ENCODE measurements at regions not wholly inside any gene's neighbourhood (a gene's known extent, or its start where the extent isn't known, plus 50 kb on each side); places are given as distances from the start of the nearest gene placed in this dataset.

DNA sequence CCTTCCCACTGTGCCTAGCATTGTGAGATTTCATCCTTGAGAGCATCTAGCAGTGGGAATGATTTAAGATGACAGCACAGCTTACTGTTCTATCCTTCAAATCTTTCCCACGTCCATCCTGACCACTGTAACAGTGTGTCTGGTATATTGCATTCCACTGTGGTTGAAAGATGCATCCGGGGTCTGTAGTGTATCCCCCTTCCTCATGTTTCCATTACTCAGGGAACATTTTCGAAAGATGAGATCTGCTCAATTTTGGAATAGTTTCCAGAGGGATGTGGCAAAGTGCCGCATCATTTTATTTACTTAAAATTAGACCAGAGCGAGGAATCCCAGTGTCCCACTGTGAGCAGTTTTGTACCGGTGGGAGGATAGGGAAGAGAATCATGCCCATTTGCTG lies 407.1 kb upstream of the PAPPA start:
- TF ChIP-seq EZH2phosphoT487 (IDR thresholded peaks at IDR 0.05; ENCODE audit: borderline replicate concordance): no peak
- TF ChIP-seq, protein P1, sequence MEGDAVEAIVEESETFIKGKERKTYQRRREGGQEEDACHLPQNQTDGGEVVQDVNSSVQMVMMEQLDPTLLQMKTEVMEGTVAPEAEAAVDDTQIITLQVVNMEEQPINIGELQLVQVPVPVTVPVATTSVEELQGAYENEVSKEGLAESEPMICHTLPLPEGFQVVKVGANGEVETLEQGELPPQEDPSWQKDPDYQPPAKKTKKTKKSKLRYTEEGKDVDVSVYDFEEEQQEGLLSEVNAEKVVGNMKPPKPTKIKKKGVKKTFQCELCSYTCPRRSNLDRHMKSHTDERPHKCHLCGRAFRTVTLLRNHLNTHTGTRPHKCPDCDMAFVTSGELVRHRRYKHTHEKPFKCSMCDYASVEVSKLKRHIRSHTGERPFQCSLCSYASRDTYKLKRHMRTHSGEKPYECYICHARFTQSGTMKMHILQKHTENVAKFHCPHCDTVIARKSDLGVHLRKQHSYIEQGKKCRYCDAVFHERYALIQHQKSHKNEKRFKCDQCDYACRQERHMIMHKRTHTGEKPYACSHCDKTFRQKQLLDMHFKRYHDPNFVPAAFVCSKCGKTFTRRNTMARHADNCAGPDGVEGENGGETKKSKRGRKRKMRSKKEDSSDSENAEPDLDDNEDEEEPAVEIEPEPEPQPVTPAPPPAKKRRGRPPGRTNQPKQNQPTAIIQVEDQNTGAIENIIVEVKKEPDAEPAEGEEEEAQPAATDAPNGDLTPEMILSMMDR (conservative IDR thresholded peaks at IDR 0.05; ENCODE audit: low read length): no peak
- no peaks in the 10 kb centered on the region for H3K9me3 ChIP-seq (ENCODE audit: insufficient read depth, low read depth, low read length)

DNA sequence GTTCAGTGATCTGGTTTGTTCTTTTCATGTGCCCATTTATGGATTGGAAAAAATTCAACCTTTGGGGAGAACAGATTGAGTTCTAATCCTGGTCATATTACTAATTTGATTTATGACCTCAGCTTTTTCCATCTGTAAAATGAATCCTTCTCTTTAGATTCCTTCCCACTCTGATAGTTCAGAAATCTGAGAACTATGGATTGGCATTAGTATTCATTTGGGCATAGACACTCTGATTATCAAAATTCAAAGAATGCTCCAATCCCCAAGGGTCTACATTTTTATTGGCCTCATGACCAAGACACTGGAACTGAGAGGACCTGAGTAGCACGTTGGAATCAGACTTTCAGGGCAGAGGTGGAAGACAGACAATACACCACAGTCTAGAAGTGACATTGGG lies 405.9 kb upstream of the PAPPA start:
- Histone ChIP-seq H3K9me2 (replicated peaks; ENCODE audit: low read depth, low read length) (no peaks in the 10 kb centered on the region), H3K9ac (ENCODE audit: low read depth, low read length, poor library complexity, severe bottlenecking) (no peak overlapping the region), H3K4me2 (ENCODE audit: low read depth, low read length, poor library complexity, severe bottlenecking) (no peak overlapping the region), H3K27me3 (ENCODE audit: insufficient read depth, low read length, poor library complexity, severe bottlenecking) (no peaks in the 10 kb centered on the region), H3K9me3 (ENCODE audit: insufficient read depth, low read depth, low read length) (no peaks in the 10 kb centered on the region), H3K4me3 (ENCODE audit: low read length, poor library complexity, severe bottlenecking) (no peak overlapping the region), H3K79me2 (ENCODE audit: insufficient read depth, low read length) (no peaks in the 10 kb centered on the region), H3F3A (ENCODE audit: low read depth) (no peaks in the 10 kb centered on the region), H3K36me3 (ENCODE audit: insufficient read depth, low read length) (no peaks in the 10 kb centered on the region), H3K4me1 (ENCODE audit: insufficient read depth, low read length, poor library complexity, severe bottlenecking) (no peaks in the 10 kb centered on the region), H4K20me1 (ENCODE audit: insufficient read depth, low read length, poor library complexity, severe bottlenecking) (no peaks in the 10 kb centered on the region), H2AFZ (ENCODE audit: low read length) (no peak overlapping the region)
- no peak for TF ChIP-seq EZH2phosphoT487 (IDR thresholded peaks at IDR 0.05; ENCODE audit: borderline replicate concordance)
- TF ChIP-seq, protein P1 (conservative IDR thresholded peaks at IDR 0.05; ENCODE audit: low read length): no peak

More for the DNA sequence above, 407.1 kb upstream of the PAPPA start:
- no peaks in the 10 kb centered on the region for H3K4me1 ChIP-seq (ENCODE audit: insufficient read depth, low read length, poor library complexity, severe bottlenecking)
- H3K36me3 ChIP-seq (ENCODE audit: insufficient read depth, low read length): no peaks in the 10 kb centered on the region
- H4K20me1 ChIP-seq (ENCODE audit: insufficient read depth, low read length, poor library complexity, severe bottlenecking): no peaks in the 10 kb centered on the region
- H3K27me3 ChIP-seq (ENCODE audit: insufficient read depth, low read length, poor library complexity, severe bottlenecking): no peaks in the 10 kb centered on the region
- H3K9ac ChIP-seq (ENCODE audit: low read depth, low read length, poor library complexity, severe bottlenecking): no peak overlapping the region
- H3K79me2 ChIP-seq (ENCODE audit: insufficient read depth, low read length): no peaks in the 10 kb centered on the region
- no peak overlapping the region for H3K4me3 ChIP-seq (ENCODE audit: low read length, poor library complexity, severe bottlenecking)
- no peak overlapping the region for H3K4me2 ChIP-seq (ENCODE audit: low read depth, low read length, poor library complexity, severe bottlenecking)
- H2AFZ ChIP-seq (ENCODE audit: low read length): no peak overlapping the region
- H3F3A ChIP-seq (ENCODE audit: low read depth): no peaks in the 10 kb centered on the region
- no peaks in the 10 kb centered on the region for H3K9me2 ChIP-seq (replicated peaks; ENCODE audit: low read depth, low read length)

- TF ChIP-seq EZH2phosphoT487 (IDR thresholded peaks at IDR 0.05; ENCODE audit: borderline replicate concordance): no peak
- Histone ChIP-seq H3F3A (ENCODE audit: low read depth) (no peaks in the 10 kb centered on the region), H3K4me3 (ENCODE audit: low read length, poor library complexity, severe bottlenecking) (no peak overlapping the region), H4K20me1 (ENCODE audit: insufficient read depth, low read length, poor library complexity, severe bottlenecking) (no peaks in the 10 kb centered on the region), H3K9ac (ENCODE audit: low read depth, low read length, poor library complexity, severe bottlenecking) (no peak overlapping the region), H2AFZ (ENCODE audit: low read length) (no peak overlapping the region), H3K79me2 (ENCODE audit: insufficient read depth, low read length) (no peaks in the 10 kb centered on the region), H3K9me2 (replicated peaks; ENCODE audit: low read depth, low read length) (no peaks in the 10 kb centered on the region), H3K4me1 (ENCODE audit: insufficient read depth, low read length, poor library complexity, severe bottlenecking) (no peaks in the 10 kb centered on the region), H3K9me3 (ENCODE audit: insufficient read depth, low read depth, low read length) (no peaks in the 10 kb centered on the region), H3K36me3 (ENCODE audit: insufficient read depth, low read length) (no peaks in the 10 kb centered on the region), H3K4me2 (ENCODE audit: low read depth, low read length, poor library complexity, severe bottlenecking) (no peak overlapping the region), H3K27me3 (ENCODE audit: insufficient read depth, low read length, poor library complexity, severe bottlenecking) (no peaks in the 10 kb centered on the region)
Observed at GRCh38 chr9:115756736-115757135, 396.9 kb upstream of the PAPPA start.

GRCh38 chr9:115757461-115757860 lies 396.1 kb upstream of the PAPPA start:
- Histone ChIP-seq H3F3A (ENCODE audit: low read depth) (no peaks in the 10 kb centered on the region), H3K9me2 (replicated peaks; ENCODE audit: low read depth, low read length) (no peaks in the 10 kb centered on the region), H3K4me1 (ENCODE audit: insufficient read depth, low read length, poor library complexity, severe bottlenecking) (no peaks in the 10 kb centered on the region), H3K9me3 (ENCODE audit: insufficient read depth, low read depth, low read length) (no peaks in the 10 kb centered on the region), H3K9ac (ENCODE audit: low read depth, low read length, poor library complexity, severe bottlenecking) (no peak overlapping the region), H3K27me3 (ENCODE audit: insufficient read depth, low read length, poor library complexity, severe bottlenecking) (no peaks in the 10 kb centered on the region), H4K20me1 (ENCODE audit: insufficient read depth, low read length, poor library complexity, severe bottlenecking) (no peaks in the 10 kb centered on the region), H3K36me3 (ENCODE audit: insufficient read depth, low read length) (no peaks in the 10 kb centered on the region), H3K4me2 (ENCODE audit: low read depth, low read length, poor library complexity, severe bottlenecking) (no peak overlapping the region), H3K4me3 (ENCODE audit: low read length, poor library complexity, severe bottlenecking) (no peak overlapping the region), H3K79me2 (ENCODE audit: insufficient read depth, low read length) (no peaks in the 10 kb centered on the region), H2AFZ (ENCODE audit: low read length) (no peak overlapping the region)
- no peak for TF ChIP-seq EZH2phosphoT487 (IDR thresholded peaks at IDR 0.05; ENCODE audit: borderline replicate concordance)
- TF ChIP-seq, protein P1 (conservative IDR thresholded peaks at IDR 0.05; ENCODE audit: low read length): no peak

Measured in Loucy (cell line).